SK-N-SH (cell line): ENCODE measurements at regions not wholly inside any gene's neighbourhood (a gene's known extent, or its start where the extent isn't known, plus 50 kb on each side); places are given as distances from the start of the nearest gene placed in this dataset.

Experiments
- CTCF ChIA-PET: fragments of 300-600, 350-600 bp; formaldehyde crosslinking; extraction: SDS; loops from one replicate; lab custom pipeline; 2021; lab: Yijun Ruan, JAX
- POLR2A ChIA-PET: fragments of 350-600 bp; sonication (Branson Sonifier 250); formaldehyde crosslinking; extraction: SDS; loops from one replicate; lab custom pipeline; 2020; ENCODE audit warnings: antibody characterized with exemption, inconsistent platforms; lab: Yijun Ruan, JAX
- DNase-seq: peaks from one replicate; pipeline ENCODE4 v3.0.0; 2012
- H2AFZ ChIP-seq: fragments of 200-600 bp; sonication (generic); 2 replicates; pipeline ENCODE4 v1.8.1; 2016; ENCODE audit warnings: antibody characterized with exemption, mild to moderate bottlenecking, low read depth
- H3F3A ChIP-seq: fragments of 200-600 bp; sonication (generic); replicated peaks from 2 replicates; pipeline ENCODE3; 2016; ENCODE audit warnings: antibody characterized with exemption, mild to moderate bottlenecking; ENCODE audit not compliant: insufficient read depth
- H3K27ac ChIP-seq, 2 experiments: fragments of 200-500 bp in 1 of 2; fragments of 200-600 bp in 1 of 2; sonication (Bioruptor generic) in 1 of 2; sonication (generic), shearing (Covaris generic) in 1 of 2; 2 replicates each; pipeline versions ENCODE4 v1.5.1 to v1.6.1; 2014 to 2016; ENCODE audit warnings: low read depth in 2 of 2, inconsistent platforms in 1 of 2, low read length in 1 of 2, mild to moderate bottlenecking in 1 of 2, mixed read lengths in 1 of 2
- H3K27me3 ChIP-seq: fragments of 200-600 bp; sonication (generic), shearing (Covaris generic); 2 replicates; pipeline ENCODE4 v1.6.1; 2016; ENCODE audit warnings: mixed run types; ENCODE audit not compliant: insufficient read depth
- H3K36me3 ChIP-seq, 2 experiments: fragments of 200-500 bp in 1 of 2; fragments of 200-600 bp in 1 of 2; sonication (Bioruptor generic) in 1 of 2; sonication (generic) in 1 of 2; replicated peaks in 1 of 2; 2 replicates each; pipeline versions ENCODE3 to v1.5.1; 2014 to 2016; ENCODE audit warnings: low read length in 1 of 2, mild to moderate bottlenecking in 1 of 2; ENCODE audit not compliant: insufficient read depth in 2 of 2, control insufficient read depth in 1 of 2
- H3K4me1 ChIP-seq, 2 experiments: fragments of 200-500 bp in 1 of 2; fragments of 200-600 bp in 1 of 2; sonication (Bioruptor generic) in 1 of 2; sonication (generic), shearing (Covaris generic) in 1 of 2; 2 replicates each; pipeline versions ENCODE4 v1.5.1 to v1.6.1; 2014 to 2016; ENCODE audit warnings: low read depth in 1 of 2, low read length in 1 of 2, mixed run types in 1 of 2; ENCODE audit not compliant: insufficient read depth in 2 of 2, control insufficient read depth in 1 of 2
- H3K4me2 ChIP-seq: fragments of 200-600 bp; sonication (generic), shearing (Covaris generic); 2 replicates; pipeline ENCODE4 v1.6.1; 2017; ENCODE audit warnings: mixed run types
- H3K4me3 ChIP-seq, 2 experiments: fragments of 200-500 bp in 1 of 2; fragments of 200-600 bp in 1 of 2; sonication (Bioruptor generic) in 1 of 2; sonication (generic), shearing (Covaris generic) in 1 of 2; 2 replicates each; pipeline versions ENCODE4 v1.5.1 to v1.8.1; 2014 to 2016; ENCODE audit warnings: low read depth in 2 of 2, inconsistent platforms in 1 of 2, low read length in 1 of 2, mild to moderate bottlenecking in 1 of 2, mixed read lengths in 1 of 2, moderate library complexity in 1 of 2
- H3K79me2 ChIP-seq: fragments of 200-600 bp; sonication (generic); 2 replicates; pipeline ENCODE4 v1.8.1; 2017; ENCODE audit warnings: mild to moderate bottlenecking; ENCODE audit not compliant: insufficient read depth
- H3K9ac ChIP-seq: fragments of 200-600 bp; sonication (generic); 2 replicates; pipeline ENCODE4 v1.6.1; 2017; ENCODE audit warnings: mixed run types
- H3K9me2 ChIP-seq: fragments of 200-600 bp; sonication (generic); 2 replicates; pipeline ENCODE4 v1.6.1; 2017; ENCODE audit warnings: mixed run types
- H3K9me3 ChIP-seq: fragments of 200-600 bp; sonication (generic); 2 replicates; pipeline ENCODE4 v1.6.1; 2017; ENCODE audit warnings: mixed run types, mild to moderate bottlenecking, moderate library complexity
- H4K20me1 ChIP-seq: fragments of 200-600 bp; sonication (generic); 2 replicates; pipeline ENCODE4 v1.6.1; 2017; ENCODE audit warnings: mild to moderate bottlenecking, mixed run types; ENCODE audit not compliant: insufficient read depth
- CHD2 ChIP-seq: fragments of 150-350 bp; IDR thresholded peaks from 2 replicates; pipeline ENCODE4 v1.6.1; 2018; ENCODE audit warnings: low read length; ENCODE audit not compliant: partially characterized antibody
- EP300 ChIP-seq, 2 experiments: IDR thresholded peaks; 2 replicates each; pipeline versions ENCODE4 v1.4.0 to v1.6.1; 2012; ENCODE audit warnings: borderline replicate concordance in 1 of 2, low read depth in 1 of 2, low read length in 1 of 2
- FOSL2 ChIP-seq: IDR thresholded peaks from 2 replicates; pipeline ENCODE4 v1.4.0; 2012; ENCODE audit warnings: low read depth, mild to moderate bottlenecking, moderate library complexity, borderline replicate concordance
- GABPA ChIP-seq: IDR thresholded peaks from 2 replicates; pipeline ENCODE4 v1.4.0; 2012; ENCODE audit warnings: low read depth, mild to moderate bottlenecking
- GATA2 ChIP-seq: sonication (generic); formaldehyde crosslinking; IDR thresholded peaks from 2 replicates; pipeline ENCODE4 v1.5.0; 2020; ENCODE audit warnings: mild to moderate bottlenecking, missing genetic modification reagents
- JUND ChIP-seq: IDR thresholded peaks from 2 replicates; pipeline ENCODE4 v1.4.0; 2012
- MEF2A ChIP-seq: IDR thresholded peaks from 2 replicates; pipeline ENCODE4 v1.4.0; 2012; ENCODE audit warnings: low read depth, borderline replicate concordance
- NFIC ChIP-seq: IDR thresholded peaks from 2 replicates; pipeline ENCODE4 v1.4.0; 2012; ENCODE audit warnings: borderline replicate concordance
- POLR2AphosphoS5 ChIP-seq: IDR thresholded peaks from 2 replicates; pipeline ENCODE4 v1.6.1; 2012; ENCODE audit warnings: low read depth, low read length
- RAD21 ChIP-seq: IDR thresholded peaks from 2 replicates; pipeline ENCODE4 v1.6.1; 2012; ENCODE audit warnings: mild to moderate bottlenecking, low read length
- SIN3A ChIP-seq: IDR thresholded peaks from 2 replicates; pipeline ENCODE4 v1.6.1; 2012; ENCODE audit warnings: low read depth, mild to moderate bottlenecking, low read length, moderate library complexity, borderline replicate concordance
- TCF12 ChIP-seq: IDR thresholded peaks from 2 replicates; pipeline ENCODE4 v1.4.0; 2012
- TEAD4 ChIP-seq: IDR thresholded peaks from 2 replicates; pipeline ENCODE4 v1.4.0; 2012; ENCODE audit warnings: mild to moderate bottlenecking, borderline replicate concordance; ENCODE audit not compliant: insufficient read depth
- WGBS: methylation state at CpG from one replicate; pipeline ENCODE4 v1.1.6; 2017; ENCODE audit warnings: low lambda C conversion rate; 5-methylcytosine and 5-hydroxymethylcytosine counted together
- TF ChIP-seq, protein P1 (sequence below): IDR thresholded peaks from 2 replicates; pipeline ENCODE4 v1.4.0; 2012; ENCODE audit warnings: low read depth
- TF ChIP-seq, protein P2 (sequence below): IDR thresholded peaks from 2 replicates; pipeline ENCODE4; 2012

DNA sequence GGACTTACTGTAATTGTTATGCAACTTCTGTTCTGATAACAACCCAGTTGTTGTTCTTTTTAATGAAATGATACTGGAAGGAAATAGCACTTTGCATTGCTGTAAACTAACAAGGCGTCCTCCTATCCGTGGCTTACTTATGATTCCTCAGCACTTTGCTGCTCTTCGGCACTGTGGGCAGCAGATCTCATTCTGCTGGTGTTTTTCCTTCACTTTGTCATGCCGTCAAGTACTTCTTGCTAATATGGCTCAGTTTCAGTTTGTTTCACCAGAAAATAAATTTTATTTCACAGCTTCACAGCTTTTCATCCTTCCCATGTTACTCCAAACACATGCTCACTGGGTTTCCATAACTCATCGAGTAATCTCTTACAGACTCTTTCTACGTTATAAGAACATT is 289.3 kb downstream of the MEIS1 start:
- Histone ChIP-seq H3K27ac (no peak overlapping the region), H4K20me1 (no peaks in the 10 kb centered on the region), H3K9me3 (no peaks in the 10 kb centered on the region), H3K4me1 (no peaks in the 10 kb centered on the region), H3K9ac (no peak overlapping the region), H3K27me3 (no peaks in the 10 kb centered on the region), H3K79me2 (no peaks in the 10 kb centered on the region), H3K36me3 (no peaks in the 10 kb centered on the region), H2AFZ (no peak overlapping the region), H3K4me2 (no peak overlapping the region), H3F3A (no peaks in the 10 kb centered on the region), H3K9me2 (no peaks in the 10 kb centered on the region), H3K4me3 (no peak overlapping the region)
- 68% methylated on average over 6 of the region's 6 CpGs for WGBS
- POLR2A ChIA-PET: no interaction called here
- no peak for DNase-seq
- CTCF ChIA-PET: interaction anchor here (0.7 kb wide), 1 partner anchor 244 kb away, joined by 3 read pairs; no protein-coding TSS in a partner anchor
- TF ChIP-seq GABPA (no peak), EP300 (IDR thresholded peaks at IDR 0.05; ENCODE audit: borderline replicate concordance in 1 of 2, low read depth in 1 of 2, low read length in 1 of 2) (no peak), NFIC (no peak), TEAD4 (no peak), FOSL2 (no peak), MEF2A (no peak), JUND (no peak), CHD2 (no peak), RAD21 (no peak), GATA2 (CRISPR knock-in tag) (no peak), POLR2AphosphoS5 (no peak)
- TF ChIP-seq, protein P1, sequence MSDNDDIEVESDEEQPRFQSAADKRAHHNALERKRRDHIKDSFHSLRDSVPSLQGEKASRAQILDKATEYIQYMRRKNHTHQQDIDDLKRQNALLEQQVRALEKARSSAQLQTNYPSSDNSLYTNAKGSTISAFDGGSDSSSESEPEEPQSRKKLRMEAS: no peak

DNA sequence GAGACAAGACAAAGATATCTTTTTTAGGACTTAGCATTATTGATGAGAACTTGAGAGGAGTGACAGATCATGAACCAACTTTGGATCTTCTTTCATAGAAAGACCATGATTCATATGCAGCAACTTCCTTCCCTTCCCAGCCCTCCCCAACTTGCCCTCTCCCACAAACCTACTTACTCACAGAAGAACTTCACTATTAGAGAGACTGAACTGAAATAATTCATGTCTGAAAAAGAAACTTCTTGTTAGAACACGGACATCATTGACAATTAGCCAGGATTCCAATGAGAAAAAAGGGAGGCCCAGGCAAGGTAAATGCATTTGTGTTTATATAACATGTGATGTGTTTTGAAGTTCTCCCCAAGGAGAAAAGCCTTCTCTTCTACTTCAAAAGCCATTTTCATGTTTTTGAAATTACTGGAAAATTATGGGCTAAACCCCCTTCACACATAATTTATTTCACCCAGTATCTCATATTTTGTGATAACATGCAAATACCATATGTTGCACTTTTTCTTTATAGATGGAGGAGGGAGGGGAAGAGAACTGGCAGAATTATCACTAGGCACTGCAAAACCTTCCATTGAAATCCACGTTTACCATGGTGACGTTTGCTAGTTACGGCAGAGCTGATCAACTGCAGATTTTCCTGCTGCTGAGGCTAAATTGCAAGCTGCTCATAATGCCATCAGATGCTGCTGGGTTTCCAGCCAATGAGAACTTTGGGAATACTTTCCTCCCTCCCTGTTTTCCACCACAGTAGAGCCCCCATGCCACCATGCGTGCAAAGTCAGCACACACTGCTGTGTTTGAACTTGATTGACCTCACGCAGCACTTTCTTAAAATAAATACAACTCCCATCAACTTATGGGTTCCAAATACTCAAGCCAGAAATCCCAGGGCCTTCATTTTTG is 294.7 kb downstream of the MEIS1 start:
- ChIA-PET POLR2A (no interaction called here), CTCF (no interaction called here)
- no peak overlapping the region for H2AFZ ChIP-seq
- H3K4me2 ChIP-seq: no peak overlapping the region
- no peaks in the 10 kb centered on the region for H4K20me1 ChIP-seq
- WGBS: 61% methylated on average over 6 of the region's 6 CpGs
- H3F3A ChIP-seq: no peaks in the 10 kb centered on the region
- H3K27me3 ChIP-seq: no peaks in the 10 kb centered on the region
- no peak overlapping the region for H3K4me3 ChIP-seq
- no peaks in the 10 kb centered on the region for H3K79me2 ChIP-seq
- no peak overlapping the region for H3K27ac ChIP-seq
- no peak overlapping the region for H3K9ac ChIP-seq
- H3K4me1 ChIP-seq: no peaks in the 10 kb centered on the region
- no peak for DNase-seq
- H3K36me3 ChIP-seq: no peaks in the 10 kb centered on the region
- no peaks in the 10 kb centered on the region for H3K9me2 ChIP-seq
- H3K9me3 ChIP-seq: no peaks in the 10 kb centered on the region
- TF ChIP-seq SIN3A (no peak), TCF12 (no peak)
- TF ChIP-seq, protein P2, sequence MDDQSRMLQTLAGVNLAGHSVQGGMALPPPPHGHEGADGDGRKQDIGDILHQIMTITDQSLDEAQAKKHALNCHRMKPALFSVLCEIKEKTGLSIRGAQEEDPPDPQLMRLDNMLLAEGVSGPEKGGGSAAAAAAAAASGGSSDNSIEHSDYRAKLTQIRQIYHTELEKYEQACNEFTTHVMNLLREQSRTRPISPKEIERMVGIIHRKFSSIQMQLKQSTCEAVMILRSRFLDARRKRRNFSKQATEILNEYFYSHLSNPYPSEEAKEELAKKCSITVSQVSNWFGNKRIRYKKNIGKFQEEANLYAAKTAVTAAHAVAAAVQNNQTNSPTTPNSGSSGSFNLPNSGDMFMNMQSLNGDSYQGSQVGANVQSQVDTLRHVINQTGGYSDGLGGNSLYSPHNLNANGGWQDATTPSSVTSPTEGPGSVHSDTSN: no peak
